Liver (tissue), 8 donors: ENCODE measurements at regions not wholly inside any gene's neighbourhood (a gene's known extent, or its start where the extent isn't known, plus 50 kb on each side); places are given as distances from the start of the nearest gene placed in this dataset.

Experiments
- DNase-seq: peaks from one replicate; pipeline ENCODE4 v3.0.0-alpha.2; 2017; ENCODE audit warnings: low spot score
- H3K27ac ChIP-seq, 2 donors: one replicate each; pipeline ENCODE4 v1.7.0; 2013; ENCODE audit warnings: inconsistent platforms in 2 of 2, low read length in 2 of 2, control low read depth in 1 of 2, low read depth in 1 of 2, mild to moderate bottlenecking in 1 of 2
- H3K27me3 ChIP-seq, 4 donors: one replicate each; pipeline versions ENCODE4 v1.6.1 to v1.7.0; 2013; ENCODE audit warnings: low read length in 3 of 4, inconsistent platforms in 1 of 4, mild to moderate bottlenecking in 1 of 4, moderate library complexity in 1 of 4; ENCODE audit not compliant: control insufficient read depth in 4 of 4, insufficient read depth in 4 of 4
- H3K36me3 ChIP-seq, 4 donors: one replicate each; pipeline versions ENCODE4 v1.6.1 to v1.7.0; 2013; ENCODE audit warnings: low read length in 3 of 4, mild to moderate bottlenecking in 3 of 4, low read depth in 1 of 4, moderate library complexity in 1 of 4; ENCODE audit not compliant: control insufficient read depth in 4 of 4, insufficient read depth in 3 of 4
- H3K4me1 ChIP-seq, 4 donors: one replicate each; pipeline versions ENCODE4 v1.6.1 to v1.7.0; 2013; ENCODE audit warnings: low read length in 3 of 4, mild to moderate bottlenecking in 3 of 4, moderate library complexity in 1 of 4; ENCODE audit not compliant: control insufficient read depth in 4 of 4, insufficient read depth in 4 of 4
- H3K4me3 ChIP-seq, 3 donors: one replicate each; pipeline versions ENCODE4 v1.6.1 to v1.7.0; 2013; ENCODE audit warnings: low read length in 3 of 3, control low read depth in 1 of 3, low read depth in 1 of 3, mild to moderate bottlenecking in 1 of 3
- H3K9ac ChIP-seq, 2 donors: one replicate each; pipeline ENCODE4 v1.7.0; 2013; ENCODE audit warnings: low read length in 2 of 2, mild to moderate bottlenecking in 2 of 2, moderate library complexity in 2 of 2, control low read depth in 1 of 2, low read depth in 1 of 2
- H3K9me3 ChIP-seq, 4 donors: one replicate each; pipeline versions ENCODE4 v1.6.1 to v1.7.0; 2013; ENCODE audit warnings: low read length in 3 of 4; ENCODE audit not compliant: control insufficient read depth in 4 of 4
- ATF3 ChIP-seq: IDR thresholded peaks from 2 replicates; pipeline ENCODE4 v1.6.1; 2016; ENCODE audit warnings: antibody characterized with exemption
- CTCF ChIP-seq: fragments of 150-350 bp; IDR thresholded peaks from 2 replicates; pipeline ENCODE4 v1.5.1; 2017; ENCODE audit warnings: improper control_type of control experiment, low read depth, low read length; ENCODE audit not compliant: missing input control
- EGR1 ChIP-seq, 2 donors: IDR thresholded peaks; 2 replicates each; pipeline ENCODE4 v1.6.1; 2016 to 2018; ENCODE audit warnings: antibody characterized with exemption in 2 of 2, low read depth in 2 of 2
- FOXA1 ChIP-seq: IDR thresholded peaks from 2 replicates; pipeline ENCODE4 v1.6.1; 2016; ENCODE audit warnings: antibody characterized with exemption
- FOXA2 ChIP-seq: IDR thresholded peaks from 2 replicates; pipeline ENCODE4 v1.6.1; 2016; ENCODE audit warnings: antibody characterized with exemption
- GABPA ChIP-seq, 2 donors: IDR thresholded peaks in 1 of 2; conservative IDR thresholded peaks in 1 of 2; 2 replicates each; pipeline ENCODE4 v1.6.1; 2016; ENCODE audit warnings: antibody characterized with exemption in 2 of 2, mild to moderate bottlenecking in 1 of 2, moderate library complexity in 1 of 2
- HNF4A ChIP-seq, 2 donors: conservative IDR thresholded peaks; 2 replicates each; pipeline ENCODE4 v1.6.1; 2016; ENCODE audit warnings: antibody characterized with exemption in 2 of 2, mild to moderate bottlenecking in 2 of 2
- HNF4G ChIP-seq: IDR thresholded peaks from 2 replicates; pipeline ENCODE4 v1.6.1; 2016; ENCODE audit warnings: antibody characterized with exemption
- JUND ChIP-seq, 2 donors: IDR thresholded peaks; 2 replicates each; pipeline ENCODE4 v1.6.1; 2016; ENCODE audit warnings: antibody characterized with exemption in 2 of 2
- MAX ChIP-seq: IDR thresholded peaks from 2 replicates; pipeline ENCODE4 v1.6.1; 2016; ENCODE audit warnings: antibody characterized with exemption
- NR2F2 ChIP-seq: IDR thresholded peaks from 2 replicates; pipeline ENCODE4 v1.6.1; 2016; ENCODE audit warnings: antibody characterized with exemption
- RAD21 ChIP-seq, 2 donors: IDR thresholded peaks; 2 replicates each; pipeline ENCODE4 v1.6.1; 2016; ENCODE audit warnings: antibody characterized with exemption in 2 of 2, mild to moderate bottlenecking in 2 of 2
- RXRA ChIP-seq, 2 donors: IDR thresholded peaks; 2 replicates each; pipeline ENCODE4 v1.6.1; 2017 to 2018; ENCODE audit warnings: antibody characterized with exemption in 2 of 2, mild to moderate bottlenecking in 1 of 2
- SP1 ChIP-seq: IDR thresholded peaks from 2 replicates; pipeline ENCODE4 v1.6.1; 2018; ENCODE audit warnings: antibody characterized with exemption, mild to moderate bottlenecking
- TAF1 ChIP-seq: conservative IDR thresholded peaks from 2 replicates; pipeline ENCODE4 v1.6.1; 2016; ENCODE audit warnings: antibody characterized with exemption, mild to moderate bottlenecking
- YY1 ChIP-seq: IDR thresholded peaks from 2 replicates; pipeline ENCODE4 v1.6.1; 2016; ENCODE audit warnings: antibody characterized with exemption, mild to moderate bottlenecking
- ZBTB33 ChIP-seq: IDR thresholded peaks from 2 replicates; pipeline ENCODE4 v1.6.1; 2016; ENCODE audit warnings: antibody characterized with exemption
- WGBS: extraction: QIAGEN DNeasy Blood & Tissue Kit; methylation state at CpG from one replicate; pipeline ENCODE4 v1.1.7; 2013; 5-methylcytosine and 5-hydroxymethylcytosine counted together
- donor health status: healthy.
- donor health status: healthy.
- donor health status: healthy.
- donor health status: healthy.
- donor health status: healthy.

- DNase-seq = no peak
- H3K27ac ChIP-seq = no peak overlapping the region
- H3K9ac ChIP-seq = no peak overlapping the region
- no peaks in the 10 kb centered on the region for H3K36me3 ChIP-seq
- TF ChIP-seq EGR1 (IDR thresholded peaks at IDR 0.05; ENCODE audit: low read depth in 2 of 2) (no peak), GABPA (IDR thresholded peaks at IDR 0.05 in 1 of 2, conservative IDR thresholded peaks at IDR 0.05 in 1 of 2) (no peak), HNF4A (conservative IDR thresholded peaks at IDR 0.05) (no peak), FOXA2 (no peak), FOXA1 (no peak), RAD21 (IDR thresholded peaks at IDR 0.05) (no peak), HNF4G (no peak), NR2F2 (no peak), ZBTB33 (no peak), RXRA (IDR thresholded peaks at IDR 0.05) (no peak), JUND (IDR thresholded peaks at IDR 0.05) (no peak), ATF3 (no peak), SP1 (no peak)
- H3K4me3 ChIP-seq = no peak overlapping the region
- WGBS = 47% methylated on average over 2 of the region's 2 CpGs
- H3K27me3 ChIP-seq = no peaks in the 10 kb centered on the region
- no peaks in the 10 kb centered on the region for H3K4me1 ChIP-seq
- H3K9me3 ChIP-seq = no peaks in the 10 kb centered on the region
Measured at GRCh38 chr18:65487569-65487968, 263.2 kb upstream of the CDH7 start.

GRCh38 chr18:65477455-65477854 lies 273.4 kb upstream of the CDH7 start:
- Histone ChIP-seq H3K27ac (no peak overlapping the region), H3K4me3 (no peak overlapping the region), H3K4me1 (no peaks in the 10 kb centered on the region), H3K9ac (no peak overlapping the region), H3K9me3 (no peaks in the 10 kb centered on the region), H3K36me3 (no peaks in the 10 kb centered on the region), H3K27me3 (no peaks in the 10 kb centered on the region)
- no peak for DNase-seq
- TF ChIP-seq FOXA1 (no peak), SP1 (no peak), NR2F2 (no peak), MAX (no peak), RAD21 (IDR thresholded peaks at IDR 0.05) (no peak), TAF1 (no peak), YY1 (no peak), FOXA2 (no peak), CTCF (no peak), ZBTB33 (no peak), JUND (IDR thresholded peaks at IDR 0.05) (no peak), EGR1 (IDR thresholded peaks at IDR 0.05; ENCODE audit: low read depth in 2 of 2) (no peak), RXRA (IDR thresholded peaks at IDR 0.05) (no peak), HNF4G (no peak), GABPA (IDR thresholded peaks at IDR 0.05 in 1 of 2, conservative IDR thresholded peaks at IDR 0.05 in 1 of 2) (no peak)
- WGBS = 64% methylated on average over 3 of the region's 3 CpGs
